HG03280 (cell line): ENCODE measurements at regions not wholly inside any gene's neighbourhood (a gene's known extent, or its start where the extent isn't known, plus 50 kb on each side); places are given as distances from the start of the nearest gene placed in this dataset.
A peak's percentile ranks its signal among the peaks of the same experiment; 100 is the strongest.
"Not testable (repeated sequence)": the region's sequence is repeated elsewhere in the genome, so short reads cannot be mapped to it uniquely, and the experiment has no call there.

ENCODE experiments used
- ATAC-seq: cut with Tn5 transposase; IDR thresholded peaks from one replicate; pipeline ENCODE4 v1.9.1; 2021; ENCODE audit warnings: mild to moderate bottlenecking, moderate library complexity; ENCODE audit not compliant: unreplicated experiment

GRCh38 chr14:46596236-46596635 is 55.3 kb downstream of the RPL10L start:
- ATAC-seq = no peak

- ATAC-seq = no peak
Measured at GRCh38 chr14:46582826-46583225, 68.8 kb downstream of the RPL10L start.

DNA sequence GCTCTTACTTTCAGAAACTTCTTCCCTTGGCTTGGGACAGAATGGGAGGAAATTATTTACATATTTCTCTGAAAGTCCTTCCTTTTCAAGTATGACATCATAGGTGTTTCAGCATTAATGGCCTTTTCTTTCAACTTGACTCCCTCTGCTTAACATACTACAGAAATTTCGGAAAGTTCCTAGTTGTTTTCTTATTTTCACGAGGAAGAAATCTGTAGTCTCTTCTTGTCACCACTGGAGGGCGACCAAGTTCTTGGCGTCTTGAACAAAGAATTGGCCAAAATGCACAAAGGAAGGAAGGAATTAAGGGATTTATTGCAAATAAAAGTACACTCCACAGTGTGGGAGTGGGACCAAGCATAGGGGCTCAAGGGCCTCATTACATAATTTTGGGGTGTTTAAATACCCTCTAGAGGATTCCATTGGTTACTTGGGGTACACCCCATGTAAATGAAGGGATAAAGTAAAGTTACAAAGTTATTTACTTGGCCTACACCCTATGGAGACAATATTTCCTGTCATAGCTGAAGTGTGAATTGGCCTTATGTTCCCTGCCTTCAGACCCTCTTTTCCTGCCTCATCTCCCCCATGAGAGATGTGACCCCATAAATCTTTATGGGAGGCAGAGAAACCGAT is 70.4 kb downstream of the RPL10L start:
- ATAC-seq = no peak

DNA sequence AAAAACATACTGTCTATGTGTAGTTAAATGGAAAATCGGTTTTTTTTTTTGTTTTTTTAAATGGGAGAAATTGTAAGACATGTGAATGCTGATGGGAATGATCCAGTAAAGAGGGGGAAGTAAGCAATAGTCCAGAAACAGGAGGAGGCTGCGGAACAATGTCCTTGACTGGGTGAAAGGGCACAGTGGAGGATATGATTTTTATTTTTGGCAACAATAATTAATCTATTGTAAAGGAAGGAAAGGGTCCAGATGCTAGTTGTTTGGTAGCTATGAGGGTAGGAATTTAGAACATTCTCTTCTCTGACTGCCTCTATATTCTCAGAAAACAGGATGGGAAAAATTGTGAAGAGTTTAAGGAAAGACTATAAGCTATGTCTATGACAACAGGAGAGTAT is 76.6 kb downstream of the RPL10L start:
- ATAC-seq = no peak

DNA sequence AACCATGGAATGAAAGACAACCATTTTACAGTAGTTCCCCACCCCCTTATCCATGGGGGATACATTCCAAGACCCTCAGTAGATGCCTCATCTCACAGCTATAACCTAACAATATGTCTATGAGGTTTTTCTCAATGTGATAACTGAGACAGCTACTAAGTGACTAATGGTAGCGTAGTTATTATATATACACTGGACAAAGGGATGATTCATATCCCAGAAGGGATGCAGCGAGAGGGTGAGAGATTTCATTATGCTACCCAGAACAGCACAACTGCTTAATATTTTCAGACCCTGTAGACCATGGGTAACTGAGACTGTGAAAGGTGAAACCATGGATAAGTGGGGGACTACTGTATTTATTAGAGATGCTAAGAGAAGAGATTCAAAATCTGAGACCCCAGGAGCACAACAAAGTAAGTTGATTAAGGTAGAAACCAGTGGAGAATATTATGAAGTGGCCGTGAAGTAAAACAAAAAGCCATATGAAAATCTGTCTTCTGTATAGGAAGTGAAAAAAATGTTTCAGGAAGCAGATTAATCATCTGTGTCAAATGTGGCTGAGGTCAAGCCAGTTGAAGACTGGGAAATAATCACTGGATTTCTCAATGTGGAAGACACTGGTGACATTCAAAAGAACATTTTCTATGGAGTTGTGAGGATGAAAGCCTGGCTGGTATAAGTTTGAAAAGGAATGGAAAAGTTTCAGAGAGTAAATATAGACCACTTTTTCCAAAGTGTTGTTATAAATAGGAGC is 77.2 kb downstream of the RPL10L start:
- no peak for ATAC-seq

DNA sequence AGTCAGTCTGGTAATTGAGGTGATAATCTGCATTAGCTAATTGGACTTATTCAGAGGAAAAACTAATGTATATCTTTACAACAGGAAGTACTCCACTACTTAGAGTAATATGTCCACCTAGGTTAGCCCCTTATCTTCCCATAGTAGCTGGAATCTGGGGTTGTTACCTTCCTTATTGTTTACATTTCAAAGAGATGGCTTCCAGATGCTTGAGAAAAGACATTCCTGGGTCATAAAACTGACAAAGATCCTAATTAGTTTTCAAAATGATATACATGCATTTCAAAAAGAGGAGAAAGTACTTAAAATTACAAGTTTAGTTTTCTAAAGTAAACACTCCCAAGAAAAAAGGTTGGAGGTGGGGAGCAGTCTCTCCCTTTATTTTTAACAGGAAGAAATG is 78.1 kb downstream of the RPL10L start:
- ATAC-seq = no peak

DNA sequence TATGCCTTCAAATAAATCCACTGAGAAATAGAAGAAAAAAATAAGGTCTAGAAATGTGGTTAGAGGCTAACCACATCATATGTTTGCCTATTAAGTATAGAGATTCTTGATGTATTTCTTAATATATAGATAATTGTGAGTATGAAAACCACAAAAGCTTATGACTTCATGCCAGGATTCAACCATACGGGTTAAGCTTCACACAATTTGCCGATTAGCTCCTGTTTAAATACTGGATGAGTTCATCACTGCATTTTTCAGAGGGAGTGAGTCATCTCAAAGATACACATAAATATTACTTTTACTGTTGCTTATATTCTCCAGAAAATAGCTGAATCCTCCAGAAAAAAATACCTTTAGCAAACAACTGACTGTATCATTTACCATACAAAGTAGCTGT is 79.6 kb downstream of the RPL10L start:
- no peak for ATAC-seq

DNA sequence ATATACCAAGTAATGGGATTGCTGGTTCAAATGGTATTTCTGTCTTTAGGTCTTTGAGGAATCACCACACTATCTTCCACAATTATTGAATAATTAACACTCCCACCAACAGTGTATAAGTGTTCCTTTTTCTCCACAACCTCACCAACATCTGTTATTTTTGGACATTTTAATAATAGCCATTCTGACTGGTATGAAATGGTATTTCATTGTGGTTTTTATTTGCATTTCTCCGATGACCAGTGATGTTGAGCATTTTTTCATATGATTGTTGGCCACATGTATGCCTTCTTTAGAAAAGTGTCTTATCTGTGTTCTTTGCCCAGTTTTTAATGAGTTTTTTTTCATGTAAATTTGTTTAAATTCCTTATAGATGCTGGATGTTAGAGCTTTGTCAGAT is 83.4 kb downstream of the RPL10L start:
- ATAC-seq = not testable (repeated sequence)

- no peak for ATAC-seq
Measured at GRCh38 chr14:46550836-46551235, 100.7 kb downstream of the RPL10L start.

- no peak for ATAC-seq
Measured at GRCh38 chr14:46540986-46541385, 110.6 kb downstream of the RPL10L start.

GRCh38 chr14:46519121-46519520 is 132.5 kb downstream of the RPL10L start:
- no peak for ATAC-seq

- not testable (repeated sequence) for ATAC-seq
Measured at GRCh38 chr14:46508752-46509151, 142.8 kb downstream of the RPL10L start.

GRCh38 chr14:46499521-46499920 is 152.1 kb downstream of the RPL10L start:
- ATAC-seq = no peak

- ATAC-seq = no peak
Measured at GRCh38 chr14:46496409-46496808, 155.2 kb downstream of the RPL10L start.

- peak; percentile 92 for ATAC-seq
Measured at GRCh38 chr14:46490238-46490685, 161.3 kb downstream of the RPL10L start.

DNA sequence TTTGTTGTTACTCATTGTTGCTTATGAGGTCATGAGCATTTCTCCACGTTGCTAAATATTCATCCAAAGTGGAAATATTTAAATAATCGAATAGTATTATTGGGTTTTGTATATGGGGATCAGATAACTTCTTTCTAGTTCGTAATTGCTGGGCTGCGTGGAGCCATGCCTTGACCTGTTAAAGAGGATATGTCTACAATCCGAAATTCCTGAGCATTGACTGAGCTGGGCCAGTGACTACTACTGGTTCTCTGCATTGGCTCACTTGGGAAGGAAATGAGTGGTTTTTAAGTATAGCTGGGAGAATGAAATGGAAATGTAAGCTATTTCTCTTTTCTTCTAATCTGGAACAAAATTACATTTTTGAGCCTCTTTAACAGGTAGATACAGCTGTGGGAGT is 163.2 kb downstream of the RPL10L start:
- no peak for ATAC-seq

GRCh38 chr14:46487582-46488350 is 163.8 kb downstream of the RPL10L start:
- ATAC-seq = no peak

- no peak for ATAC-seq
Measured at GRCh38 chr14:46482200-46482599, 169.4 kb downstream of the RPL10L start.

- no peak for ATAC-seq
Measured at GRCh38 chr14:46480817-46481216, 170.8 kb downstream of the RPL10L start.

DNA sequence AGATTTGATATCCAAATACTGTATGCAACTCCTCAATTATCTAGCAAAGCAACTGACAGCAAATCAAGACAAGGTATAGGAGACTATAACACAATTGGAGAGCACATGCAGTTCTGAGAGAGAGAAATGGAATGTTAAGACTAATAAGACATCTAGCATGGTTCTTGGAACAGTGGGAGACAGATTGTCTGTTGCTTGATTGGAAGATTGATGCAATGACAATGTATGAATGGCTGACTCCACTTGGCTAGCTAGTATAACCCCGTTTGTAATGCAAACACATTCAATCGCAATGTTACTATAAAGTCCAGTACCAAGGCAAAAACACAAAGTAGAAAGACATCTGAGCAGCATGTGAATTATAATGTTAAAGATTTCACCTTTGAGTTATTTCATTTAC is 179.3 kb downstream of the RPL10L start:
- ATAC-seq = no peak

- no peak for ATAC-seq
Measured at GRCh38 chr14:46464341-46464740, 187.2 kb downstream of the RPL10L start.

DNA sequence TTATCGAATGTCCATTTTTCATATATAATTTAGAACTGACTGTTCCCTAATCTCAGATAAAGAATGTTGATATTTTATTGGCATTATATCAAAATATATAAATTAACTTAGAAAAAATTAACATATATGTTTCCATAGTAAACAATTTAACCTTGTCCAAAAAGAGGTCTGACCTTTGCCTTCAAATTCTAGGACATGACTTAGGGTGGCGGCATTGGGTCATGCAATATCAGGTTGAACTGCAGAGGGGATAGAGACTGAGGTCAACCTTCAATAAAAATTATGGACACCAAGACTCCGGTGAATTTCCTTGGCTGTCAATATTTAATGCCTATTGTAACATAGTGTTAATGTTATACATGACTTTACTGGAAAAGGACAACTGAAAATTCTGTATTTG is 199.8 kb downstream of the RPL10L start:
- ATAC-seq = no peak
